ENCODE measurements at regions not wholly inside any gene's neighbourhood (a gene's known extent, or its start where the extent isn't known, plus 50 kb on each side); places are given as distances from the start of the nearest gene placed in this dataset.

GRCh38 chr20:11281240-11281639 lies 607.4 kb upstream of the JAG1 start:
- Histone ChIP-seq H3K4me1 (replicated peaks in 1 of 2) (no peaks in the 10 kb centered on the region), H3K27ac (no peak overlapping the region), H3K4me3 (no peak overlapping the region)
- no peak for ATAC-seq (replicated peaks in 6 of 8)
- in situ Hi-C loops (cut with MboI; ENCODE audit: low pct_unique_long_range_greater_than_20kb in 2 of 9, low sequenced_read_pairs in 9 of 9, unreplicated experiment in 9 of 9) = loop anchor here in 1 of 9 experiments (25.0 kb wide), 1 partner anchor 256 kb away; no protein-coding TSS in a partner anchor
- 67 to 100% (median 93%) methylated on average over 2 to 3 of the region's 3 CpGs for WGBS, 10 experiments

DNA sequence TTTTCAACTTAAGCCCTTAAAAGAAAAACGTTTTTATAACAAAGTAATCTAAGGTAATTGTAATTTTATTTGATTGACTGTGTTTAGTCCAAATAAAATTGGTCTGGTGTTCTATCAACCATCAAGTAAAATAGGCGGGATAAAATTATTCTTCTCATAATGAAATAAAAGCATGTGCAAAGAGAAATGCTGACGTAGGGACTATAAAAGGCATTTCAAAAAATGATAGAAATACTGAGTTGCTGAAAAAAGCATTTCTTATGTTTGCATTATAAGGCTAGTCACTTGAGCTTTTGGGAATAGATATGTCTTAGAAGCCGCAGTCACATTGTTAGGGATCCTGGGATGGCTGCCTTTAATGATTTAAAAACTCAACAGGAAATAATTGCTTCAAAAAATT lies 608.0 kb upstream of the JAG1 start:
- in situ Hi-C loops (cut with MboI; ENCODE audit: low pct_unique_long_range_greater_than_20kb in 2 of 9, low sequenced_read_pairs in 9 of 9, unreplicated experiment in 9 of 9) = loop anchor here in 1 of 9 experiments (25.0 kb wide), 1 partner anchor 256 kb away; no protein-coding TSS in a partner anchor
- ATAC-seq (replicated peaks in 6 of 8) = no peak
- Histone ChIP-seq H3K27ac (no peak overlapping the region), H3K4me1 (replicated peaks in 1 of 2) (peaks cover 0 to 5% of the 10 kb centered on the region in 2 donors), H3K4me3 (no peak overlapping the region)
- 0 to 100% (median 72%) methylated on average over 1 to 4 of the region's 4 CpGs for WGBS, 10 experiments

- Histone ChIP-seq H3K27ac (no peak overlapping the region), H3K4me3 (no peak overlapping the region), H3K4me1 (replicated peaks in 1 of 2) (peaks cover 4 to 20% of the 10 kb centered on the region in 2 donors)
- WGBS, 10 experiments = 0 to 50% (median 45%) methylated on average over 1 to 2 of the region's 2 CpGs; no CpG with 5 or more reads in 2 of the 10 experiments
- in situ Hi-C loops (cut with MboI; ENCODE audit: low pct_unique_long_range_greater_than_20kb in 2 of 9, low sequenced_read_pairs in 9 of 9, unreplicated experiment in 9 of 9) = loop anchor here in 1 of 9 experiments (25.0 kb wide), 1 partner anchor 250 kb away; no protein-coding TSS in a partner anchor
- peak; percentile 88 to 99 (median 92) for ATAC-seq (replicated peaks in 6 of 8)
Measured at GRCh38 chr20:11287126-11287525, 613.3 kb upstream of the JAG1 start.

DNA sequence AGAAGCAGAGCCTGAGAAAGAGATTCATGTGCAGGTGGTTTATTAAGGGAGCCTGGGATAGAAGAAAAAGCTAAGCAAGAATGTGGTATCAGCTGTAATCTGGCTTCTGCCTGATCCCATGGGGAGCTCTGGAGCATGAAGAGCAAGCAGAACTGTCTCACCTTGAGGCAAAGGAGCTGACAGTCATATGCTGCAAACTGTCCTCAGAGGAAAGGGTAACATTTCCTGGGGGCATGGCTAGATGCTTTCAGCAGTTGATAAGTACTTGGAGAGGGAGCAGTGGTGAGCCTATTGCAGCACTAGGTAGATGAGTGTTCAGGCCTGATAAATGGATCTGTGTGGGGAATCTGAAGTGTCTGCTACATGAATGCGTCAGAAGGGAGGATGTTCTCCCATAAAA lies 621.5 kb upstream of the BTBD3 start:
- in situ Hi-C loops (cut with MboI; ENCODE audit: low pct_unique_long_range_greater_than_20kb in 2 of 9, low sequenced_read_pairs in 9 of 9, unreplicated experiment in 9 of 9) = loop anchor here in 1 of 9 experiments (25.0 kb wide), 1 partner anchor 241 kb away; no protein-coding TSS in a partner anchor
- Histone ChIP-seq H3K27ac (no peak overlapping the region), H3K4me1 (replicated peaks in 1 of 2) (peaks cover 4% of the 10 kb centered on the region in 2 donors), H3K4me3 (no peak overlapping the region)
- WGBS, 10 experiments = 83 to 100% (median 100%) methylated on average over 1 of the region's 1 CpG; no CpG with 5 or more reads in 4 of the 10 experiments
- no peak for ATAC-seq (replicated peaks in 6 of 8)

DNA sequence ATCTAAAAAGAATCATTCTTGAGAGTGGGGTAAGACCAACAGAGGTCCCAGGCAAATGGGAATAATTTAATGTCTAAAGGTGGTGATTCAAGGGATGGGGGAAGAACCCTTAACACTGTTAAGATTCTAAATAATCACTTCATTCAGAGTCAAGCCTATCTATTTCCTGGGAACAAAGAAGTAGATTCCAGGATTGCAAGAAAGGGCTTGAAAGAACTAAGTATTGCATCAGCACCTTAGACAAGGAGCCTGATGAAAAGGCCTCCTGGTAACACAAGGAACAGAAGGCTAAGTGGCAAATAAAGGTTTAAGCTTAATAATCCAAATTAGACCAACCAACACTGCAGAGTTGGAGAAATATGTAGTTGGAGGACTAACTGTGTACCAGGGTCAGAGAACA lies 620.7 kb upstream of the BTBD3 start:
- in situ Hi-C loops (cut with MboI; ENCODE audit: low pct_unique_long_range_greater_than_20kb in 2 of 9, low sequenced_read_pairs in 9 of 9, unreplicated experiment in 9 of 9) = loop anchor here in 1 of 9 experiments (25.0 kb wide), 1 partner anchor 240 kb away; no protein-coding TSS in a partner anchor
- Histone ChIP-seq H3K4me3 (no peak overlapping the region), H3K27ac (no peak overlapping the region), H3K4me1 (replicated peaks in 1 of 2) (peaks cover 4% of the 10 kb centered on the region in 2 donors)
- ATAC-seq (replicated peaks in 6 of 8) = peak in 1 of 8 experiments; percentile 28

DNA sequence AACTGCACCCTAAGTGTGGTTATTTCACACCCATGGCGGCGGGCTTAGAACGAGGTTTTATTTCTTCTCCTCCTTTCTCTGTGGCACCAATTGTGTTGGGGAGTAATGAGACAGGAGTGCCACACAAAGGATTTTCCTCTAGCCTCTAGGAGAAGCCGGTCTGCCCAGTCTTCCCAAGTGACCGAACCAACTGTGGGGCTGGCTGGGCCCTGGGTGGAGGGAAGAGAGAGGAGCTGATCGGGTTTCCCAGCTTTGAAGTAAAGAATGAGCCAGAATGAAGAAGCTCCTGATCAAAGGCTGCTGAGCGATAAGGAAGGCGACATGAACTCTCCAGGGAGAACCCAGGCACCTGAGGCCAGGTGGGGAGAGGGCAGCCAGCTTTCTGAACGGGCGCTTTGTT lies 616.0 kb upstream of the BTBD3 start:
- 70 to 100% (median 93%) methylated on average over 2 to 10 of the region's 10 CpGs for WGBS, 10 experiments
- no peak for ATAC-seq (replicated peaks in 6 of 8)

GRCh38 chr20:11302436-11302835 lies 615.3 kb upstream of the BTBD3 start:
- peaks cover 3 to 5% of the 10 kb centered on the region in 2 donors for H3K4me1 ChIP-seq (replicated peaks in 1 of 2)
- no peak overlapping the region for H3K4me3 ChIP-seq
- in situ Hi-C loops (cut with MboI; ENCODE audit: low pct_unique_long_range_greater_than_20kb in 2 of 9, low sequenced_read_pairs in 9 of 9, unreplicated experiment in 9 of 9) = no loop called here
- 9 to 100% (median 82%) methylated on average over 1 to 3 of the region's 3 CpGs for WGBS, 10 experiments
- H3K27ac ChIP-seq = no peak overlapping the region
- ATAC-seq (replicated peaks in 6 of 8) = peak in 2 of 8 experiments; percentile 84 to 91

More for the DNA sequence above, 616.0 kb upstream of the BTBD3 start:
- Histone ChIP-seq H3K4me3 (no peak overlapping the region), H3K4me1 (replicated peaks in 1 of 2) (peaks cover 7 to 9% of the 10 kb centered on the region in 2 donors), H3K27ac (no peak overlapping the region)
- in situ Hi-C loops (cut with MboI; ENCODE audit: low pct_unique_long_range_greater_than_20kb in 2 of 9, low sequenced_read_pairs in 9 of 9, unreplicated experiment in 9 of 9) = no loop called here

DNA sequence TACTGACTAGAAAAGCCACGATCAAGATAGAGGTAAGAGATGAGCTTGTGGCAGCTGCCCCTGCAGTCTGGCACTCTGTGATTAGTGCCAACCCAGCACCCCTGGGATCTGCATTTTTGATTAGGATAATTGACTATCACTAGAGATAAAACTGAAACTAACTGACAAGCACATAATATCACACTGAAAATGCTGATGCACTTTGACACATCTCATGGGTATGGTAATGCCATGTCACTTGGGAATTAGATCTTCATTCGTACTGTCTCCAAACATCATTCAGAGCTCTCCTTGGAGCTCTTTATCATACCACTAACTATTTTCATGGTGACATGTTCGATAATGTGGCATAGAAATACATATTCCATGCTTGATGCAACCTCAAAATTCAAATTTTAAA lies 612.9 kb upstream of the BTBD3 start:
- ATAC-seq (replicated peaks in 6 of 8) = peak in 1 of 8 experiments; percentile 35
- WGBS, 10 experiments = 30 to 100% (median 46%) methylated on average over 1 to 3 of the region's 3 CpGs; no CpG with 5 or more reads in 3 of the 10 experiments
- no peak overlapping the region for H3K4me3 ChIP-seq
- in situ Hi-C loops (cut with MboI; ENCODE audit: low pct_unique_long_range_greater_than_20kb in 2 of 9, low sequenced_read_pairs in 9 of 9, unreplicated experiment in 9 of 9) = no loop called here
- H3K27ac ChIP-seq = no peak overlapping the region
- H3K4me1 ChIP-seq (replicated peaks in 1 of 2) = peaks cover 3 to 5% of the 10 kb centered on the region in 2 donors

GRCh38 chr20:11305406-11305805 lies 612.3 kb upstream of the BTBD3 start:
- H3K4me3 ChIP-seq = no peak overlapping the region
- WGBS, 10 experiments = 17 to 67% methylated on average over 1 of the region's 2 CpGs; no CpG with 5 or more reads in 8 of the 10 experiments
- ATAC-seq (replicated peaks in 6 of 8) = peak in 7 of 8 experiments; percentile 43 to 73 (median 58)
- no peak overlapping the region for H3K27ac ChIP-seq
- in situ Hi-C loops (cut with MboI; ENCODE audit: low pct_unique_long_range_greater_than_20kb in 2 of 9, low sequenced_read_pairs in 9 of 9, unreplicated experiment in 9 of 9) = no loop called here
- H3K4me1 ChIP-seq (replicated peaks in 1 of 2) = peaks cover 3 to 5% of the 10 kb centered on the region in 2 donors

- 10 to 100% (median 83%) methylated on average over 1 to 3 of the region's 3 CpGs; no CpG with 5 or more reads in 2 of the 10 experiments for WGBS, 10 experiments
- peak in 3 of 8 experiments; percentile 49 to 86 (median 71) for ATAC-seq (replicated peaks in 6 of 8)
- Histone ChIP-seq H3K4me3 (no peak overlapping the region), H3K27ac (no peak overlapping the region), H3K4me1 (replicated peaks in 1 of 2) (no peaks in the 10 kb centered on the region)
- in situ Hi-C loops (cut with MboI; ENCODE audit: low pct_unique_long_range_greater_than_20kb in 2 of 9, low sequenced_read_pairs in 9 of 9, unreplicated experiment in 9 of 9) = no loop called here
Measured at GRCh38 chr20:11311659-11312224, 606.0 kb upstream of the BTBD3 start.

- in situ Hi-C loops (cut with MboI; ENCODE audit: low pct_unique_long_range_greater_than_20kb in 2 of 9, low sequenced_read_pairs in 9 of 9, unreplicated experiment in 9 of 9) = no loop called here
- no peak overlapping the region for H3K4me3 ChIP-seq
- WGBS, 10 experiments = 0 to 100% (median 38%) methylated on average over 1 to 2 of the region's 2 CpGs
- ATAC-seq (replicated peaks in 6 of 8) = peak in 2 of 8 experiments; percentile 58 to 67
- H3K27ac ChIP-seq = no peak overlapping the region
- no peaks in the 10 kb centered on the region for H3K4me1 ChIP-seq (replicated peaks in 1 of 2)
Measured at GRCh38 chr20:11315525-11315924, 602.2 kb upstream of the BTBD3 start.

DNA sequence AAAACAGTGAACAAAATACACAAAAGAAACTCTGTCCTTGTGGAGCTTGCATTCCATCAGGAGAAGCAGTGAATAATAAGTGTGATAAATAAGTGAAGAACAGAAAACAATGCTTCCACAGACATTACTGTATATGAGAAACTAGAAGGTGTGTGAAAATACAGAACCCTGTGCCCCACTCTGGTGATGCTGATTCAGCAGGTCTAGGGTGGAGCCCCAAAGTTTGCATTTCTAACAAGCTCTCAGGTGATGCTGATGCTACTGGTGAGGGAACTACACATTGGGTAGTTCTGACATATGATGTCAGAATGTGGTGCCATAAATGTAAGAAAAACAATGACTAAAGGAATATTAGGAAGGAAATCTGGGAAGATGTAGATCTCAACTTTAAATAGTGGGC lies 601.4 kb upstream of the BTBD3 start:
- H3K4me3 ChIP-seq = no peak overlapping the region
- in situ Hi-C loops (cut with MboI; ENCODE audit: low pct_unique_long_range_greater_than_20kb in 2 of 9, low sequenced_read_pairs in 9 of 9, unreplicated experiment in 9 of 9) = no loop called here
- ATAC-seq (replicated peaks in 6 of 8) = no peak
- H3K27ac ChIP-seq = no peak overlapping the region
- no peaks in the 10 kb centered on the region for H3K4me1 ChIP-seq (replicated peaks in 1 of 2)

DNA sequence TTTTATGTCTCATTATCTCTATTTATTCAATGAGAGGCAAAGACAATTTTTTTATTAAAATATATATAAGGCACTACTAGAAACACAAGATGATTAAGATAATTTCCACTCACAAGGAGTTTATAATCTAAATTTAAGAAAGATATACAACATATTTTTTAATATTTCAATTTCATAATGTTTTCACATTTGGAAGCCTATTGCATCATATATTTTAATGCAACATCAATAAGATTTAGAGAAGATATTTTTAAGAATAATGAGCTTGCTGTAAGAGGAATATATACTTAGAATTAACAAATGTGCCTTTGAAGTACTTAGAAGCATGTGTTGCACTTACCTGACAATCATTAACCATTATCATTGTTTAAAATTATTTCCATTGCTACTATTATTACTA lies 597.7 kb upstream of the BTBD3 start:
- in situ Hi-C loops (cut with MboI; ENCODE audit: low pct_unique_long_range_greater_than_20kb in 2 of 9, low sequenced_read_pairs in 9 of 9, unreplicated experiment in 9 of 9) = no loop called here
- H3K4me3 ChIP-seq = no peak overlapping the region
- no peak overlapping the region for H3K27ac ChIP-seq
- no peak for ATAC-seq (replicated peaks in 6 of 8)
- H3K4me1 ChIP-seq (replicated peaks in 1 of 2) = no peaks in the 10 kb centered on the region

DNA sequence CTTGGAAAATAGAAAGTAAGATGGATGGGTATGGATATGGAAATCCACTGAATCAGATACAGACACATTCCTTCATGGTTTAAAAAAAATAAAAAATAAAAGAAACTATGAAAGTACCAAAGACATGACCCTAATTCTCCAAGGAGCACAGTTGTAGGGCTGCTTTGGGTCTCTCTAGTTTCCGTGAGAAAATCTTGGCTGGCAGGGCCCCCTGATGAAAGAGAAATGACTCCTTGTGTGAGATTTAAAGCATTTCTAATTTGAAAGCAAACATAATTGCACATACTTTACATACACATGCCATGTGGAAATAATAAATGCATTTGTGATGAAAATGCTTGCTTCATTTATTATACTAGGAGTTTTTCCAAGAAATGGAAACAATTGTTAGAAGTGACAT lies 593.9 kb upstream of the BTBD3 start:
- in situ Hi-C loops (cut with MboI; ENCODE audit: low pct_unique_long_range_greater_than_20kb in 2 of 9, low sequenced_read_pairs in 9 of 9, unreplicated experiment in 9 of 9) = no loop called here
- Histone ChIP-seq H3K27ac (no peak overlapping the region), H3K4me1 (replicated peaks in 1 of 2) (no peaks in the 10 kb centered on the region), H3K4me3 (no peak overlapping the region)
- no peak for ATAC-seq (replicated peaks in 6 of 8)
- WGBS, 10 experiments = 0 to 100% (median 86%) methylated on average over 1 of the region's 1 CpG; no CpG with 5 or more reads in 1 of the 10 experiments

Data from motor neuron (in vitro differentiated cells).